GM18511 (cell line): ENCODE measurements at regions not wholly inside any gene's neighbourhood (a gene's known extent, or its start where the extent isn't known, plus 50 kb on each side); places are given as distances from the start of the nearest gene placed in this dataset.

Experiments used
- ATAC-seq: cut with Tn5 transposase; IDR thresholded peaks from one replicate; pipeline ENCODE4 v1.9.1; 2021; ENCODE audit warnings: mild to moderate bottlenecking, moderate library complexity; ENCODE audit not compliant: unreplicated experiment

DNA sequence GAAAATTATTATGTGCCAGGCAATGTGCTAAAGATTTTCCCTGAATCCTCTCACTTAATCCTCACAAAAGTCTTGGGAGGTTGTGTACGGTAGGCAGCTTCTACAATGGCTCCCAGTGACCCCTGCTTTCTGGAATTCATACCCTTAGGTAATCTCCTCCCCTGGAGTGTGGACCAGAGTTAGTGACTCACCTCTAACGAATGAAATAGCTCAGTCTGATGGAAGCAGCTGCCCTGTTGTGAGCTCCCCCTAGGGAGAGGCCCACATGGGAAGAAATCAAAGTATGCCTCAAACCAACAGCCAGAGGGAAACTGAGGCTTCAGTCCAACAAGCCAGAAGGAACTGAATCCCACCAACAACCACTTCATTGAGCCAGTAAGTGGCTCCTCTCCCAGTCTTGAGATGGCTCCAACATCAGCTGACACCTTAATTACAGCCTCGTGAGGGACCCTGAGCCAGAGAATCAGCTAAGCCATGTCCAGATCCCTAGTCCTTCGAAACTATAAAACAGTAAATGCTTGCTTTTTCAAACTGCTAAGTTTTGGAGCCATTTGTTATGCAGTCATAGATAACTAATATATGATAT, 98.9 kb upstream of the ISX start:
- no peak for ATAC-seq

DNA sequence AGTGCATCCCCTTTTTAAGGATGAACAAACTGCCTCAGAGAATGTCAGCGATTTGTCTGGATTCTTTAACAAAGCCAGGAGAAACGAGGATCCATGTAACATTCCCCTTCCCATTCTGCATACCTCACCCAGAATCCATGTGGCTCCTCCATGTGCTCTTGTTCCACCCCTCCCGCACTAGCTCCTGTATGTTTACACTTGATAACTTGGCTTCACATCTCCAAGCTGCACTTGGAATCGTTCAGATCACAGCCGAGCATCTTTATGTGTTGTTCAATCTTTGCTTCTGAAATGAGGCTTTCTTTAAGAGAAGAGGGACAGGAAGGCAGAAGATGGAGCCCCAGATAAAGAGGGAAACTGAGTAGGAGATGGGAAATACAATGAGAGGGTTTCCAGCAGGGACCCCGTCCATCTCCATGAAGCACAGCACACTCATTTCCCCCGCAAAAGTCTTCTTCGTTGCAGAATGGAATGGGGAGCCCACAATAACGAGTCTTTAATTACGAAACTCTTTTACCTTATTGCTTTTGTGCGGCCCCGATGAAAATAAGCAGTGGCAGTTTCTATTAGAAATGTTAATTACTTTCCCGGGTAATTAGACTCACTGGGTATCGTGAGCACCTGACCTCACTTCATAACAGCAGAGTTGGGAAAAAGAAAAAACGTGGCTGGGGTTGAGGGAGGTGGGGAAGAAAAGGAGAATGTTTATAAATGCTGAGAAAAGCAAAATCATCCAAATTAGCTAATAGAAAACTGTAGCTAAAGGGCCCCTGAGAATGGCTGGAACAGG, 96.8 kb upstream of the ISX start:
- ATAC-seq = no peak

DNA sequence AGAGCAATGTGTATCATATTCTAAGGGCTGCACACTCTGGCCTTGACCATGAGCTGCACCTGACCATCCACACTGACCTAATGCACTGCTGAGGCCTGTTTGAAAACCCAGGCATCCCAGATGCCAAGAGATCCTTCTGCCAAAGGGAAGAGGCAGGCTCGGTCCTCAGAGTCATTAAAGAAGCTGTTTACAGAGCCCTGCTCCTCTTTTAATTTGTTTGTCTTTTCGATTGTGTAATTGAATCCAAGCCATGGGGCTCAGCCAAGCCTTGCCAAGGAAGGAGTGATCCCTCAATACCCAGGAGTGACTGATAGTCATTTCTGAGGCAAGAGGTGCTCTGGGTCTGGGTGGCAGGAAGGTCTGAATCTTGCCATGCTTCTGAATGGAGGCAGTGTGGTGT, 94.5 kb upstream of the ISX start:
- ATAC-seq = no peak

DNA sequence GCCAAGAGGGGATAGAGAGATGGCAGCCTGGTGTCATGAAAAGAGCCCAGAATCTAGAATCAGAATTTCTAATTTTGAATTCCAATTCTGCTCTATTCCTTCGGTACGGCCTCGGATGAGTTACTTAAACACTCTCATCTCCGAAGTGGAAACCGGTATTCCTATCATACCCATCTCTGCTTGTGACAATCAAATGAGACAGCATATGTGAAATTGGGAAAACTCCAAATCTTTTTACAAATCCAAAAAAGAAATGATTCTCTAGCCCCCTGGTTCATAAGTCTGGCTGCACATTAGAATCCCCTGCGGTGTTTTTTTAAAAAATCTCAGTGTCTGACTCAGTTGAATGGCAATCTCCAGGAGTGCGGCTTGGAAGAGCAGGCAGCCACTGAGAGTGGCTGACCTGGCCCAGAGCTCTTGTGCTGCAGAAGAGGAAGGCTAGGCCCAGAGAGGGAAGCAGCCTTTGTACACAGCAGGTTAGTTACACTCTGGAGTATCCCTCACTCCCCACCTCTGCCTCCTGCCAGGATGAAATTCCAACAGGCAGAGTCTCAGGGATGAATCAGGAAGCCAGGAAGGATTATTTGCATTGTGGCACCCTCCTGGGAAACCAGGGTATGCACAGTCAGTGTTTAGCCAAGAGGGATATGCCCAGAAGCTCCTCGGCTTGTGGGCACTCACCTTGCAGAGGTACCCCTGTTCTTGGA, 93.6 kb upstream of the ISX start:
- no peak for ATAC-seq

DNA sequence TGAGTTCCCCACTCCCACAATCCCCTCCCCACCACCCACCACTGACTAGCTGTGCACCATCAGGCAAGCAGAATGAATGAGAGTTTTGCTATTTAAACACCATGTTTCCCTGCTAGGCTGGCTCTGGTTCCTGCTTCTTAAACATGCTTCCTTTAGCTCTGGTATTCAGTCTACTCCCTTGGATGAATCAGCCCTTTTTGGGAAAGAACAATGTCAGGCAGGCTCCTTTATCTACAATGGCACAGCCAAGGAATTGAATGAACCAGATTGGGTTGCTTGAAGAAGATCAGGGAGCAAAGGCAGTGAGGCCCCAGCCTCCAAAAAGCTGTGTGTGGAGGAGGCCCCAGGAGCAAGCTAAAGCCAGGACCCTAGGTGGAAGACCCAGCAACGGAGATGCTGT, 92.9 kb upstream of the ISX start:
- no peak for ATAC-seq

DNA sequence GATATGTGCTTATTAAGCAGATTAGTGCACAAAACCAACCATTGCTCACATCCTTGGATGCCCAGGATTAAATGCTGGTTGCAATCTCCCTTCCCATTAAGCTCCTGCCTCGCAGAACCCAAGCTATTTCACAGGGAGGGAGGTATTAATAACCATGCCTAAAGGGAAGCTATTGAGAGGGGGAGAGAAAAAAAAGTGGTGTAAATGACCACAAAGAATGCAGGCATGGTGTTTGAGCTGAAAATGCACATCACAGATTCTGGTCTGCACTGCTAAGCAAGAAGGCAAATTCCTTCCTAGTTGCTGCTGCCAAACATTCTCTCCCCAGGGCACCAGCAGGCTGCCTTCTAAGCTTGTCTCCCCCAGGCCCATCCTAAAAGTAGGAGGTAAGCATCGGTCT, 92.0 kb upstream of the ISX start:
- ATAC-seq = no peak

DNA sequence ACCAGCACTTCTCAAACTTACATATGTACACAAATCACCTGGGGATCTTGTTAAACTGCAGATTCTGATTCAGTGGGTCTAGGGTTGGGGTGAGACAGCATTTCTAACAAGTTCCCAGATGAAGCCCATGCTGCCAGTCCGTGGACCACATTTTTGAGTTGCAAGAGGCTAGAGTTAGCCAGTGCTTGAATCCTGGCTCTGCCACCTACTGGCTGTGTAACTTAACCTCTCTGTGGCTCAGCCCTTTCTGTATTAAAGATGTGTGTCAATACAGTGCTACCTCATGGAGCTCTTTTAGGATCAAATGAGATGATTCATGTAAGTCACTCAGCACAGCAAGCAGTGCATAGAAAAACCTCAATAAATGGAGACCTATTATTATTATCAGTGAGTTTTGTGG, 90.2 kb upstream of the ISX start:
- ATAC-seq = no peak

DNA sequence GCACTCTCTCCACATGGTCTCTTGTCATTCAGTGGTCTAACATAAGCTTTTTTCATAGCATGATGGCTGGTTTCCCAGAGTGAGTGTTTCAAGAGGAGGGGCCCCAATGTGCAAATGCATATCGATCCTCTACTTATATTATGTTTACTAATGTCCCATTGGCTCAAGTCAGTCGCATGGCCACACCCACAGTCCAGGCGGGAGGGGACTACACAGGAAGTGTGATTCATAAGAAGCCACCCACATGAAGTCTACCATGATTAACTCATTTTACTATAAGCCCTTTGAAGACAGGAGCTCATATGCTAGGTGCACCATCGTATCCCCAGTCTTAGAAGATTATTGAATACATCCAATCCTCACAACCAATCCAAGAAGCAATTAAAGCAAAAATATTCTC, 89.5 kb upstream of the ISX start:
- no peak for ATAC-seq

DNA sequence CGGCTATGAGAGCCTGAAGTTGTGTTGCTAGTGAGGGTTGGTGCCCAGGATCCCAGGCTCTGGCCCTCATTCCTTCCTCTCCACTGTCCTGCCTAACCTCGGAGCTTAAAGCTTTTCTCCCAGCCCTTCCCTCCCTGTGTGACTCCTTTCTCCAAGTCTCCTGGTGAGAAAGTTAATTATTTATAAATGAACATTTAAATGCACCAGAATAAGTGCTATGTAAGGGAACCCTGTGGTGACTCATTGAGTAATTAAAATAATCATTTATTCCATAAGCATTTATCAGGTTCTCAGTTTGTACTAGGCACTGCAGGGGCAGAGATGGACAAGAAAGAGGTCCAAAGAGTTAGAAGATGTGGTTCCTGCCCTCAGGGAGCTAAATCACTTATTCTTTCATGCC, 89.1 kb upstream of the ISX start:
- ATAC-seq = no peak

DNA sequence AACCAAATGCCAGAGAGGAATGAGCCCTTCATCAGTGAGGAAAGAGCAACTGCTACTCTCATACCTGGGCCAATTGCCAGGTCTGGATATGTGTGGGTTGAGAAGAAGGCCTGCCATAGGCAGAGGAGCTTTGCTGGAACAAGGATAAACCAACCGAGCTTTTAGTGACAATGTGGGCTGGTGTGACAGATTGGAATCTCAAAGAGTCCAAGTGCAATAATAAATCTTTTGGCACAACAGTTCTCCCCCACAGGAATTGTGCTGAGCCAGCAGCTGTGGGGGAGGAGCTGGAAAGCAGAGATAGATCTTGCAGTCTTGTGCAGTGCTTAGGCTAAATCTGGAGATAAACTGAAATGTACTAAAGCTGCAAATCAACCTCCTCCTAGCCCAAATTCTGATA, 79.4 kb upstream of the ISX start:
- ATAC-seq = no peak

DNA sequence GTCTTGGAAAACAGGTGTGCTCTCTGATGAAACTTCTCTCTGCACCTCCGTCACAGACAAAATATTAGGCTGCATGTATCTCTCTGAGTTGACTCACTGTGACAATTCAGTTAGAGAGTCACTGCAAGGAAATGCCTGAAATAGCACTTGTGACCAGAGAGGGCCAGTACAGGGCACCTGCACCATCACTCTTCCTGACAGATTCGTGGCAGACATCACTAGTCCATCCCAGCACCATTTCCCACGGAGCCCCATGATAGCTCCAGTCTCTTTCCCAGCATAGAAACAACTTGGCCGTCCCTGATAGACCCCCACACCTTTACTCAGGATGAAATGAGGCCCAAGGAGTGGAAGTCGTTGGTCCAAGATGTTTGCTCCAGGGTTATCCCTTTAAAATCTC, 73.3 kb upstream of the ISX start:
- no peak for ATAC-seq

DNA sequence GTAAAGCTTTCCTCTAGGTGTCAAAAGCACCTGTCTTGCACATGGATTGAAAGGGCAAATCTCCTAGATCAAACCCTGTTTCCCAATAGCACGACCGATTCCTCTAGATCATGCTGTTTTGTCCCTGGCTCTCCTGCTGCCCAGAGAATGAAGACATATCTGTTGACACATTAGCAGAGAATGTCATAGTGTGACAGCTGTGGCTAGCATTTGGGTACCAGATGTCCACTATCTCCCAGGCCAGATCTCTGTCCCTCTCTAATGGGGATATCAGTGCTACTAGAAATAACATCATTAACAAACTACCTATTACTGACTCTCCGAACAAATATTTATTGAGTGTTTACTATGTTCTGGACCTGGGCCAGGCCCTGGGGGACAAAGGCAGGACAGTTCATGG, 72.4 kb upstream of the ISX start:
- no peak for ATAC-seq

DNA sequence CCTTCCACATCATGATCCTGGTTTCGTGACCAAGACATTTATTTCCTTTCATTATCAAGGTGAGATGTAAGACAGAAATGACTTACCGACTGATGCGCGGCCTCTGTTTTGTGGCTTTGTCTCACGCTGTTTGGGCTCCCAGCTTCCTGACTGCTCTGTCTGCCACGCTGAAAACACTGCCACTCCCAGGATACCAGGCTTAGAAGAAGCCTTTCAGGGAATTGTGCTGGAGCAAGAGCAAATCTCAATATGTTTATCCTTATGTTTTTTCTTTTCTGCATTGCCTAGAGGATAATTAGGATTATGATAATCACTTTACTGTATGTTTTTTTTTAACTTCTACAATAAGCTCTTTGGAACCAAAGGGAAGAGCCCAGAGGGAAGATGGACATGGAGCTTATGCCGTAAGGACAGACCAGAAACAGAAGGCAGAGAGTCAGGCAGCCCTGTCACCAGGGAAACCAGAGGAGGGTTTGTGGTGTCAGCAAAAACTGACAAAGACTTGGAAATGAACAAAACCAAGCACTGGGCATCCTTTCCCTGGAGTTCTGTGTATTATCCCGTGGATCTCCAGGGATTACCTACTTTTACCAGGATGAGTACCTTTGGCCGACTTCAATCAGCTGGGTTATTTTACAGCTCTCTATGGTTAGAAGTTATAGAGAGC, 68.2 kb upstream of the ISX start:
- no peak for ATAC-seq

DNA sequence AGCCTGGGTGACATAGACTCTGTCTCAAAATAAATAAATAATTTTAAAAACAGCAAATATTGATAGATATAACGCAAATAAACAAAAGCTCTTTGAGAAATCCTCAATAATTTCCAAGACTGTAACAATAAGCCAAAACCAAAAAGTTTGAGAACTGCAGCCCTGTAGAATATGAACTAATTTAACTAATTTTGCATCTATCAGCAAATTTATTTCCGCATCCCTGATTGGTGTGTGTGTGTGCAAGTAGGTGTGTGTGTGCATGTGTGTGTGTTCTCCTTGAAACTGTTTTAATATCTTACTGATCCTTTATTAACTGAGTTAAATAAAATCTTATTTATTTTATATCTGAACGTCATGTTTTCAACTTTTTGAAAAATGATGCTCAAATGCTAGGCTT, 67.0 kb upstream of the ISX start:
- no peak for ATAC-seq

DNA sequence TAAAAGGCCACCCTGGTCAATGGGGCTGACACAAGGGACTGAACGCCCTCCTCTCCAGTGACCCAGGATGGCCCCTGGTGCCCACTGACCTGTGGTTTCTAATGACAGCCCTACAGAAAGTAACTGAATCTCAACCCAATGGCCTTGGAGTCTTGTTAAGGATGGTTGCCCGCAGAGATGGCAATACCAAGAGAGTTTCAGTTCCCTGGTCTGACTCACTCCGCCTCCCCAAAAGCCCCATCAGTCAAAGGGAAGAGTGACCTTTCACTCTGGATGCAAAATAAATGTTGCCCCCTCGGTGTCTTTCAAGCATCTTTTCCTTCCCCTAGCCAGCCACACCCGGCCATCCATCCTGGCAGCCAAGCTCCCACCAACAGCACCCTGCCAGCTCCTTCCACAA, 57.7 kb upstream of the ISX start:
- ATAC-seq = no peak

DNA sequence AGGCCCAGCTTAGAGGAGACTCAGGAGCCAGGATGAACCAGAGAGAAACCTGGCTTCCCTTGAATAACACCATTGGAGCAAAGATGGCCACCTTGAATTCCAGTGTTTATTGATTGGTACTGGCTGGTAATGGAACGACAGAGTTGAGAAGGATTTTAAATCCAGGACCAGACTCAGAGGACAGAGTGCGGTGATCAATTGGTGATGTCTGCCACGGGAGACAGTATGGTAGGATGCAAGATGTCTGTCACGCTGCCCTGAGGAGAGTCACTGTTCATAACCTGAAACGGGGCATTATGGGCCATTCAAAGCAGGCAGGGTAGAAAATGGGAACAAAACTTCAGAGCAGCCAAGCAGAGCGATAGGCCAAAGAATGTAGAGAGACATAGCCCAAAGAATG, 55.4 kb upstream of the ISX start:
- no peak for ATAC-seq

DNA sequence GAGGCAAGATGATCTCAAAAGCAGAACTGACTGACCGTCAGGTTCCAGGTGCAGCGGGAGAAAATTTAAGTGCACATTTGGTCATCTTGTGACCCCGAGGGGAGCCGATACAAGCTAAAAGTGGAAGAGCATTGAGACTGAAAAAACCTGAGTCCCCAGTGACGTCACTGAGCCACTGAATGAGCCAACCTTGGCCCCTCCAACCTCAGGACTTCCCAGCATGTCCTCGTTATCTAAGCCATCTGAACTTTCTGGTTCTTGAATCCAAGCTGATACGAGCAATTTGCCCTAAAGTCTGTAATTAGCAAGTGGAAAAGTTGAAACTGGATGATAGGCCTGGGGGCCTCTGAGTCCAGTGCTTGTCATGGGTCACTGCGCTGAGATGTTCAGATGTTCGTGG, 51.1 kb upstream of the ISX start:
- no peak for ATAC-seq
